ENCODE measurements at regions not wholly inside any gene's neighbourhood (a gene's known extent, or its start where the extent isn't known, plus 50 kb on each side); places are given as distances from the start of the nearest gene placed in this dataset.
A peak's percentile ranks its signal among the peaks of the same experiment; 100 is the strongest.

DNA sequence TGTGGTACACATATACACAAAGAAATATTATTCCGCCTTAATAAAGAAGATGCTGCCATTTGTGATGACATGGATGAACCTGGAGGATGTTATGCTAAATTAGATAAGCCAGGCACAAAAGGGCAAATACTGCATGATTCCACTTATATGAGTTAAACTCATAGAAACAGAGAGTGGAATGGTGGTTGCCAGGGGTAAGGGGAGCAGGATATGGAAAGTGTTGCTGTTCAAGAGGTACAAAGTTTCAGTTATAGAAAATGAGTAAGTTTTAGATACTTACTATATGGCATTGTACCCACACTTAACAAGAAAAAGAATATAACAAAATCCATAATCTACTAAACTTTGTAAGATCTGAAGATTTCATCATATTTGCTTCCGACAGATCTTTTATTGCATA is 252.2 kb downstream of the SYK start:
- DNase-seq (ENCODE audit: low read depth), result no peak
- no peak overlapping the region for H3K4me3 ChIP-seq (ENCODE audit: low read length)
- TF ChIP-seq, protein P1, sequence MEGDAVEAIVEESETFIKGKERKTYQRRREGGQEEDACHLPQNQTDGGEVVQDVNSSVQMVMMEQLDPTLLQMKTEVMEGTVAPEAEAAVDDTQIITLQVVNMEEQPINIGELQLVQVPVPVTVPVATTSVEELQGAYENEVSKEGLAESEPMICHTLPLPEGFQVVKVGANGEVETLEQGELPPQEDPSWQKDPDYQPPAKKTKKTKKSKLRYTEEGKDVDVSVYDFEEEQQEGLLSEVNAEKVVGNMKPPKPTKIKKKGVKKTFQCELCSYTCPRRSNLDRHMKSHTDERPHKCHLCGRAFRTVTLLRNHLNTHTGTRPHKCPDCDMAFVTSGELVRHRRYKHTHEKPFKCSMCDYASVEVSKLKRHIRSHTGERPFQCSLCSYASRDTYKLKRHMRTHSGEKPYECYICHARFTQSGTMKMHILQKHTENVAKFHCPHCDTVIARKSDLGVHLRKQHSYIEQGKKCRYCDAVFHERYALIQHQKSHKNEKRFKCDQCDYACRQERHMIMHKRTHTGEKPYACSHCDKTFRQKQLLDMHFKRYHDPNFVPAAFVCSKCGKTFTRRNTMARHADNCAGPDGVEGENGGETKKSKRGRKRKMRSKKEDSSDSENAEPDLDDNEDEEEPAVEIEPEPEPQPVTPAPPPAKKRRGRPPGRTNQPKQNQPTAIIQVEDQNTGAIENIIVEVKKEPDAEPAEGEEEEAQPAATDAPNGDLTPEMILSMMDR (IDR thresholded peaks at IDR 0.05; ENCODE audit: insufficient read depth, low read depth, low read length, missing control alignments), result no peak

DNA sequence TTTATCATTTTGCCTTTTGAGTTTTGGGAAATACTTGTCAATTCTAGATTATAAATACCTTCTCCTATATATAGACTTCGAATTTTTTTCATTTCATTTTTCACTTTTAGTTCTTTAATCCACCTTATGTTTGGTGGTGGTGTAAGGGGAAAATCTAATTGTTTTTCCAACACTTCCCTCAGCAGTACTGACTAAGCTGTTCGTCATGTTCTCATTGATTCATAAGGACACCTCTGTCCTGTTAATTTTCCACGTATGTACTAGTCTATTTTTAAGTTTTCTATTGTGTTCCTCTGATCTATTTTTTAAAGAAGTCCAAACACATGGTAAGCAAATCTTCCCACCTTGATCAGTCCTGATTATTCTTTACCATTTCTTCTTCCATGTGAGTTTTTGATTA is 254.2 kb downstream of the SYK start:
- DNase-seq (ENCODE audit: low read depth), result peak; percentile 69
- no peak overlapping the region for H3K4me3 ChIP-seq (ENCODE audit: low read length)
- TF ChIP-seq, protein P1 (IDR thresholded peaks at IDR 0.05; ENCODE audit: insufficient read depth, low read depth, low read length, missing control alignments), result no peak

GRCh38 chr9:91056486-91056885 is 254.9 kb downstream of the SYK start:
- H3K4me3 ChIP-seq (ENCODE audit: low read length), result no peak overlapping the region
- no peak for DNase-seq (ENCODE audit: low read depth)

GRCh38 chr9:91056917-91057316 is 255.3 kb downstream of the SYK start:
- no peak overlapping the region for H3K4me3 ChIP-seq (ENCODE audit: low read length)
- TF ChIP-seq, protein P1 (IDR thresholded peaks at IDR 0.05; ENCODE audit: insufficient read depth, low read depth, low read length, missing control alignments), result no peak
- DNase-seq (ENCODE audit: low read depth), result peak; percentile 36

More at GRCh38 chr9:91056486-91056885, 254.9 kb downstream of the SYK start:
- TF ChIP-seq, protein P1 (IDR thresholded peaks at IDR 0.05; ENCODE audit: insufficient read depth, low read depth, low read length, missing control alignments), result no peak

DNA sequence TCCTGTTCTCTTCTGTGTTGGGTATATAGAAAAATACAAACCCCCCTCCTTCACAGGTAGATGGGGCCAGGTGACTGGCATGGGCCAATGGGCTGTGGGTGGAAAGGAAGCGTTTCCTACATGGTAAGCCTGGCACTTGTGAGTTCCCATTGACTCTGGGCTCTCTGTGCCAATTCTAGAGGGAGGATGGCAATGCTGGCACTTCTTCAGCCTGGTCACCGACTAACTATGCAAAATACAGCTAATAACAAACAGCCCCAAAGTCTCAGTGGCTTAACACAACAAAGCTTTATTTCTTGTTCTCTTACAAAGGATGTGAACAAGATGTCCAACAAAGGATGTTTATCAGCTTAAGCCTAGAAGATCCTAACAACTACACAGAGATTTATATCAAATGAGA is 258.1 kb downstream of the SYK start:
- H3K4me3 ChIP-seq (ENCODE audit: low read length), result no peak overlapping the region
- DNase-seq (ENCODE audit: low read depth), result peak; percentile 14
- TF ChIP-seq, protein P1 (IDR thresholded peaks at IDR 0.05; ENCODE audit: insufficient read depth, low read depth, low read length, missing control alignments), result no peak

GRCh38 chr9:91060520-91061343 is 259.1 kb downstream of the SYK start:
- peak; percentile 97 for DNase-seq (ENCODE audit: low read depth)
- H3K4me3 ChIP-seq (ENCODE audit: low read length), result no peak overlapping the region
- TF ChIP-seq, protein P1 (IDR thresholded peaks at IDR 0.05; ENCODE audit: insufficient read depth, low read depth, low read length, missing control alignments), result no peak

DNA sequence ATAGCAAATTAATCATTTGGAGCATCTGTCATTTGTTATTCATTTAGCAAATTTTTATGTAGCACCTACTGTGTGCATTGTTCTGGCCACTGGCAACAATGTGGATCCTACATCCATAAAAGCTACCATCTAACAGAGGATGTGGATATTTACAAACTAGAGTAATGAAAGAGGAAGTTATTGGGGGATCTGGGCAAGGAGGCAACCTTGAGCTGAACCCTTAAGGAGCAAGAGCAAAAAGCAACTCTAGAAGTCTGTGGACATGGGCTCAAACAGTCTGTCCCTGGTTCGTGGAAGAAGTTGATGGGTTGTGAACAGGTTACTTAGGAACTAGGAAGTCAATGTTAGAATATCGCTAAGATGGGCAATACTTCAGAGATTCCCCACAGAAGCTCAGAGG is 259.9 kb downstream of the SYK start:
- no peak overlapping the region for H3K4me3 ChIP-seq (ENCODE audit: low read length)
- TF ChIP-seq, protein P1 (IDR thresholded peaks at IDR 0.05; ENCODE audit: insufficient read depth, low read depth, low read length, missing control alignments), result no peak
- DNase-seq (ENCODE audit: low read depth), result no peak

Measured in epithelial cell of esophagus (primary cell).